ENCODE measurements at regions not wholly inside any gene's neighbourhood (a gene's known extent, or its start where the extent isn't known, plus 50 kb on each side); places are given as distances from the start of the nearest gene placed in this dataset.

DNA sequence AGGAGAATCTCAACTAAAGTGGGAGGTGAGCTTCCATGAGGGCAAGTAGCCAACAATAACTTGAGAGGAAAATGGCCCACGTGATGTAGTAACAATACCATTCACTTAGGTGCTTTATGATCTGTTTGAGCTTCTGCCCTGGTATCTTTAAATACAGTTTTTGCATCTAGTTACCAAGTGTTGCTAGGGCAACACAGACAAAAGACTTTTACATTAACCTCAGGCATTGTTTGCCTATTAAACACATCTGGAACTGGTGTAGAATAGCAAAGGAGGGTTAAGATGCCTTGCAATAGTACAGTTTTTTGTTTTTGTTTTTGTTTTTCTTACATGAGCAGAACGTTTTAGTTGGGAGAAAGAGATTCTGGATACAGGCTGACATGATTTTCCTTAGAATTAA lies 97.7 kb upstream of the MTPN start:
- H3K9ac ChIP-seq (ENCODE audit: low read depth, low read length), result no peak overlapping the region
- H3K4me3 ChIP-seq (ENCODE audit: low read length), result no peak overlapping the region
- no peaks in the 10 kb centered on the region for H3K9me3 ChIP-seq (ENCODE audit: insufficient read depth, low read depth, low read length)
- H3K36me3 ChIP-seq (ENCODE audit: insufficient read depth, low read depth, low read length), result no peaks in the 10 kb centered on the region
- no peak overlapping the region for H3K27ac ChIP-seq (ENCODE audit: low read length)
- no peaks in the 10 kb centered on the region for H3K27me3 ChIP-seq (ENCODE audit: insufficient read depth, low read length)
- no peaks in the 10 kb centered on the region for H3K4me1 ChIP-seq (ENCODE audit: insufficient read depth, low read length)

DNA sequence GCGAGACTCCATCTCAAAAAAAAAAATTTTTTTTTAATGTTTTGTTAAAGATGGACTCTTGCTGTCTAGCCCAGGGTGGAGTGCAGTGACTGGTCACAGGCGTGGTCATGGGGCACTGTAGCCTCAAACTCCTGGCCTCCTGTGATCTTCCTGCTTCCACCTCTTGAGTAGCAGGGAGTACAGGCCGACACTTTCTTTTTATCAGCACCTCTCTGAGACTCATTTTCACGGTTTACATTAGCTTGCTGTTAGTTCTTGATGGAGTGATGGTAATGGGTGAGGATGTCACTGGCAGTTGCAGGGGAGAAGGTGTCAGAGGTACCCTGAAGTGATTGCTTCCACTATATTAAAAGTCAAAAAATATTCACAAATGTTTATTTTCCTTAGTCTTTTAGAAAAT lies 95.3 kb upstream of the MTPN start:
- Histone ChIP-seq H3K27me3 (ENCODE audit: insufficient read depth, low read length) (no peaks in the 10 kb centered on the region), H3K9ac (ENCODE audit: low read depth, low read length) (no peak overlapping the region), H3K4me3 (ENCODE audit: low read length) (no peak overlapping the region), H3K36me3 (ENCODE audit: insufficient read depth, low read depth, low read length) (no peaks in the 10 kb centered on the region), H3K9me3 (ENCODE audit: insufficient read depth, low read depth, low read length) (no peaks in the 10 kb centered on the region), H3K27ac (ENCODE audit: low read length) (no peak overlapping the region), H3K4me1 (ENCODE audit: insufficient read depth, low read length) (no peaks in the 10 kb centered on the region)

- no peaks in the 10 kb centered on the region for H3K4me1 ChIP-seq (ENCODE audit: insufficient read depth, low read length)
- H3K9ac ChIP-seq (ENCODE audit: low read depth, low read length), result no peak overlapping the region
- no peaks in the 10 kb centered on the region for H3K27me3 ChIP-seq (ENCODE audit: insufficient read depth, low read length)
- no peaks in the 10 kb centered on the region for H3K36me3 ChIP-seq (ENCODE audit: insufficient read depth, low read depth, low read length)
- H3K9me3 ChIP-seq (ENCODE audit: insufficient read depth, low read depth, low read length), result no peaks in the 10 kb centered on the region
- H3K4me3 ChIP-seq (ENCODE audit: low read length), result no peak overlapping the region
- H3K27ac ChIP-seq (ENCODE audit: low read length), result no peak overlapping the region
Measured at GRCh38 chr7:136070736-136071505, 93.8 kb upstream of the MTPN start.

DNA sequence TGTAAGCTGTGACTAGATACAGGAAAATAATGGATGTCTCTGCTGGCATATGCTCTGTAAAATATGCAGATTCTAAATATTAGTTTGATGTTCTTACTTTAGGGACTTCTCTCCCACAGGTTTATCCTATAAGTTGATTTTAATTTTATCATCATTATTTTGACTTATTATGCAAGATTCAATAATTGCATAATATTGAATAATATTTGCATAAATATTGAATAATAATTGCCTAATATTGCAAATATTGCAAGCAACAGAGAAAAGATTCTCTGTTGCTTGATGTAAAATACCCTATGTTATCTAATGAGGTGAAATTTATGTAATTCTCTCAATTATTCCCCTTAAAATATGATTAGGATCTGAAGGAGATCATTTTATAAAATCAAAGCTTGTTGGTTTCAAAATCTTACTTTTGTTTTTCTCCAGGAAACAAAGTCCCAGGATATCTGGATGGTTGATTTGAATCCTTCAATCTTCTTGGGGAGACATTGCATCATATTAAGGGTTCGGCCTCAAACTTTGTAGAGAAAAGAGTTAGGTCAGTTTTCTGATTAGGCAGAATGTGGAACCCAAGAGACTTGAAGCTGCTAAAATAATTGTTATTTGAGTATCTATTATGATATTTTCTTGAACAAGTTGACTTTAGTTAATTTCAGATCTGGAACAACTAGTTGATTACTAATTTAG lies 92.8 kb upstream of the MTPN start:
- H3K9ac ChIP-seq (ENCODE audit: low read depth, low read length), result no peak overlapping the region
- H3K36me3 ChIP-seq (ENCODE audit: insufficient read depth, low read depth, low read length), result no peaks in the 10 kb centered on the region
- no peaks in the 10 kb centered on the region for H3K27me3 ChIP-seq (ENCODE audit: insufficient read depth, low read length)
- no peak overlapping the region for H3K4me3 ChIP-seq (ENCODE audit: low read length)
- no peaks in the 10 kb centered on the region for H3K9me3 ChIP-seq (ENCODE audit: insufficient read depth, low read depth, low read length)
- H3K27ac ChIP-seq (ENCODE audit: low read length), result no peak overlapping the region
- no peaks in the 10 kb centered on the region for H3K4me1 ChIP-seq (ENCODE audit: insufficient read depth, low read length)

GRCh38 chr7:136067277-136067676 lies 90.1 kb upstream of the MTPN start:
- no peaks in the 10 kb centered on the region for H3K4me1 ChIP-seq (ENCODE audit: insufficient read depth, low read length)
- H3K27me3 ChIP-seq (ENCODE audit: insufficient read depth, low read length), result no peaks in the 10 kb centered on the region
- H3K9ac ChIP-seq (ENCODE audit: low read depth, low read length), result no peak overlapping the region
- H3K9me3 ChIP-seq (ENCODE audit: insufficient read depth, low read depth, low read length), result no peaks in the 10 kb centered on the region
- H3K4me3 ChIP-seq (ENCODE audit: low read length), result no peak overlapping the region
- H3K36me3 ChIP-seq (ENCODE audit: insufficient read depth, low read depth, low read length), result no peaks in the 10 kb centered on the region
- H3K27ac ChIP-seq (ENCODE audit: low read length), result no peak overlapping the region

DNA sequence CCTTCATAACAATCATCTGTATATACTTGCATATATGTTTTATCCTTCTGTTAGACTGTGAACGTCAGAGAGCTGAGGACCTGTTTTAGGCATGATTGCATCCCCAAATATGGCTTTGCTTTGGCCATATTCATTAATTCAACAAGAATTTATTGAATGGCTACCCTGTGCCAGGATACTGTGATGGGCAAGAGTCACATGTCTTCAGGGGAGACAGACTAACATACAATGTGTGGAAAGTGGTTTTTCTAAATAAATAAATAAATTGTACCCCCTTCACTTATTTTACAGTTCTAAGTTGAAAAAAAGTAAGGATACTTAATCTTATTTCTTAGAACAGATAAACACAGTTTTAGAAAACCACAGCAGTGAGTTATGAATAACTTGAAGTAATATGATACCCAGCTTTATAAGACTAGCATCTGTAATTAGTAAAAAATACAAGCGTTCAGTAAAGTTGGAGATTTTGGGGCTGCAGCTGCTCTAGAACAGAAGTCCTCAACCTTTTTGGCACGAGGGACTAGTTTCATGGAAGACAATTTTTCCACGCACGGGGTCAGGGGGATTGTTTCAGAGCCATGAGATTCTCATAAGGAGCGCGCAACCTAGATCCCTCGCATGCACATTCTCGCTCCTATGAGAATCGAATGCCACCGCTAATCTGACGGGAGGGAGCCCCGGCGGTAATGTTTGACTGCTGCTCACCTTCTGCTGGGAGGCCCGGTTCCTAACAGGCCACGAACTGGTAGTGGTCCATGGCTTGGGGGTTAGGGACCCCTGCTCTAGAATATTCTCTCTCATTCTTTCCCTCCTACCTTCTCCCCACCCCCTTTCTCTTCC lies 89.4 kb upstream of the MTPN start:
- Histone ChIP-seq H3K4me1 (ENCODE audit: insufficient read depth, low read length) (no peaks in the 10 kb centered on the region), H3K9ac (ENCODE audit: low read depth, low read length) (no peak overlapping the region), H3K27me3 (ENCODE audit: insufficient read depth, low read length) (no peaks in the 10 kb centered on the region), H3K9me3 (ENCODE audit: insufficient read depth, low read depth, low read length) (no peaks in the 10 kb centered on the region), H3K27ac (ENCODE audit: low read length) (no peak overlapping the region), H3K4me3 (ENCODE audit: low read length) (no peak overlapping the region), H3K36me3 (ENCODE audit: insufficient read depth, low read depth, low read length) (no peaks in the 10 kb centered on the region)

- H3K4me3 ChIP-seq (ENCODE audit: low read length), result no peak overlapping the region
- H3K9ac ChIP-seq (ENCODE audit: low read depth, low read length), result no peak overlapping the region
- H3K4me1 ChIP-seq (ENCODE audit: insufficient read depth, low read length), result no peaks in the 10 kb centered on the region
- H3K9me3 ChIP-seq (ENCODE audit: insufficient read depth, low read depth, low read length), result no peaks in the 10 kb centered on the region
- H3K27ac ChIP-seq (ENCODE audit: low read length), result no peak overlapping the region
- no peaks in the 10 kb centered on the region for H3K36me3 ChIP-seq (ENCODE audit: insufficient read depth, low read depth, low read length)
- no peaks in the 10 kb centered on the region for H3K27me3 ChIP-seq (ENCODE audit: insufficient read depth, low read length)
Measured at GRCh38 chr7:136064627-136065237, 87.6 kb upstream of the MTPN start.

DNA sequence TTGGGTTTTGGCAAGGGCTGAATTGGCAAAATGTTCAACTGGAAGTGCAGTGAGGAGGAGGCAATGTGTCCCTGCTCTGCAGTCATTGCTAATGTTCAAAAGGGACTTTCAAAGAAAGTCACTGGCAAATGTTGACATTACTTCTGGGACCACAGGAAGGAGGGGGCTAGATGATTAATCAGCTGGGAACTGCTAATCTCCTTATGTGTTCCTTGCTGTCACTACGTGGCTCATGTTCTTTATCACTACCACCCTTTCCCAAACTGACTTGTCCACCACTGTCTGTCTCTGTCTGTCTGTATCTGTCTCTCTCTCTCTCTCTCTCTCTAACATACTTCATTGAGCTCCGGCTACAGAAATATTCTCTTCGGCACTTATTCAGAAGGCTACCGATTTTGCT lies 86.9 kb upstream of the MTPN start:
- Histone ChIP-seq H3K9me3 (ENCODE audit: insufficient read depth, low read depth, low read length) (no peaks in the 10 kb centered on the region), H3K27ac (ENCODE audit: low read length) (no peak overlapping the region), H3K27me3 (ENCODE audit: insufficient read depth, low read length) (no peaks in the 10 kb centered on the region)

GRCh38 chr7:136063326-136063666 lies 86.1 kb upstream of the MTPN start:
- H3K9me3 ChIP-seq (ENCODE audit: insufficient read depth, low read depth, low read length), result no peaks in the 10 kb centered on the region
- no peaks in the 10 kb centered on the region for H3K4me1 ChIP-seq (ENCODE audit: insufficient read depth, low read length)
- H3K9ac ChIP-seq (ENCODE audit: low read depth, low read length), result no peak overlapping the region
- H3K27me3 ChIP-seq (ENCODE audit: insufficient read depth, low read length), result no peaks in the 10 kb centered on the region
- no peak overlapping the region for H3K4me3 ChIP-seq (ENCODE audit: low read length)
- no peak overlapping the region for H3K27ac ChIP-seq (ENCODE audit: low read length)
- H3K36me3 ChIP-seq (ENCODE audit: insufficient read depth, low read depth, low read length), result no peaks in the 10 kb centered on the region

More for the DNA sequence above, 86.9 kb upstream of the MTPN start:
- H3K4me1 ChIP-seq (ENCODE audit: insufficient read depth, low read length), result no peaks in the 10 kb centered on the region
- H3K4me3 ChIP-seq (ENCODE audit: low read length), result no peak overlapping the region
- no peak overlapping the region for H3K9ac ChIP-seq (ENCODE audit: low read depth, low read length)
- no peaks in the 10 kb centered on the region for H3K36me3 ChIP-seq (ENCODE audit: insufficient read depth, low read depth, low read length)

GRCh38 chr7:136062625-136063325 lies 85.6 kb upstream of the MTPN start:
- H3K9me3 ChIP-seq (ENCODE audit: insufficient read depth, low read depth, low read length), result no peaks in the 10 kb centered on the region
- H3K4me1 ChIP-seq (ENCODE audit: insufficient read depth, low read length), result no peaks in the 10 kb centered on the region
- no peak overlapping the region for H3K4me3 ChIP-seq (ENCODE audit: low read length)
- H3K27ac ChIP-seq (ENCODE audit: low read length), result no peak overlapping the region
- no peaks in the 10 kb centered on the region for H3K27me3 ChIP-seq (ENCODE audit: insufficient read depth, low read length)
- H3K36me3 ChIP-seq (ENCODE audit: insufficient read depth, low read depth, low read length), result no peaks in the 10 kb centered on the region
- no peak overlapping the region for H3K9ac ChIP-seq (ENCODE audit: low read depth, low read length)

DNA sequence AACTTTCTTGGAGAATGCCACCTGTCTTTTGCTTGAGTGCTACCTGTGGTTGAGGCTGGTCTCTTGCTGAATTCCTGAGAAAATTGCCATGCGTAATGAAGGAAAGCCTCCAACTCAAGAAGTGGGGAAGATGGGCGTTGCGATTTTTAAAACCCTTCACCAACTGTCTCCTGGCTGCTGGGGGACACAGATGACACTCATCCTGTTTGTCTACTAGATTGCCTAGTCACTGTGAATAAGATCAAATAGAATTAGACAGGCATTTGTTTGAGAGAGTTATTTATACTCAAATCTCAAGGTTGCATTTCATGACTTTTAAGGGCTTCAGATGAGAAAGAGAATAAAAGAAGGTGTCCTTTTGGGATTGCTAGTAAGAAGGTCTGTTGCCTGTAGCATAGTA lies 84.3 kb upstream of the MTPN start:
- no peaks in the 10 kb centered on the region for H3K36me3 ChIP-seq (ENCODE audit: insufficient read depth, low read depth, low read length)
- H3K4me3 ChIP-seq (ENCODE audit: low read length), result no peak overlapping the region
- no peaks in the 10 kb centered on the region for H3K4me1 ChIP-seq (ENCODE audit: insufficient read depth, low read length)
- H3K9me3 ChIP-seq (ENCODE audit: insufficient read depth, low read depth, low read length), result no peaks in the 10 kb centered on the region
- no peaks in the 10 kb centered on the region for H3K27me3 ChIP-seq (ENCODE audit: insufficient read depth, low read length)
- no peak overlapping the region for H3K9ac ChIP-seq (ENCODE audit: low read depth, low read length)
- no peak overlapping the region for H3K27ac ChIP-seq (ENCODE audit: low read length)

Measured in iPS-20b (cell line).